OCI-LY3 (cell line): ENCODE measurements at regions not wholly inside any gene's neighbourhood (a gene's known extent, or its start where the extent isn't known, plus 50 kb on each side); places are given as distances from the start of the nearest gene placed in this dataset.
"Not testable (repeated sequence)": the region's sequence is repeated elsewhere in the genome, so short reads cannot be mapped to it uniquely, and the experiment has no call there.

Experiments used
- H2AFZ ChIP-seq: fragments of 200-600, 300-600 bp; shearing (Covaris generic); 2 replicates; pipeline ENCODE4 v1.6.0; 2014; ENCODE audit warnings: antibody characterized with exemption, low read depth, low read length
- H3K27ac ChIP-seq: fragments of 200-600, 300-600 bp; sonication (generic); 2 replicates; pipeline ENCODE4 v1.5.1; 2014; ENCODE audit warnings: mild to moderate bottlenecking, low read length, moderate library complexity, mixed read lengths
- H3K27me3 ChIP-seq: fragments of 200-600, 300-600 bp; sonication (generic); 2 replicates; pipeline ENCODE4 v1.6.1; 2014; ENCODE audit warnings: low read depth, low read length, mixed read lengths
- H3K36me3 ChIP-seq: fragments of 200-600, 300-600 bp; sonication (generic); replicated peaks from 2 replicates; pipeline ENCODE3; 2014; ENCODE audit warnings: low read depth, low read length, mixed read lengths
- H3K4me1 ChIP-seq: fragments of 300-600, 200-600 bp; sonication (generic); 2 replicates; pipeline ENCODE4 v1.6.1; 2014; ENCODE audit warnings: low read length, mixed read lengths
- H3K4me2 ChIP-seq: fragments of 200-600, 300-600 bp; sonication (generic); 2 replicates; pipeline ENCODE4 v1.6.1; 2014; ENCODE audit warnings: low read length, mixed read lengths
- H3K4me3 ChIP-seq: fragments of 300-600, 200-600 bp; sonication (generic); 2 replicates; pipeline ENCODE4 v1.5.1; 2014; ENCODE audit warnings: antibody characterized with exemption, mild to moderate bottlenecking, low read length, moderate library complexity
- H3K79me2 ChIP-seq: fragments of 300-600, 200-600 bp; shearing (Covaris generic); 2 replicates; pipeline ENCODE4 v1.6.1; 2014; ENCODE audit warnings: mild to moderate bottlenecking, low read length, mixed read lengths
- H3K9ac ChIP-seq: fragments of 300-600, 200-600 bp; shearing (Covaris generic); 2 replicates; pipeline ENCODE4 v1.6.0; 2014; ENCODE audit warnings: mild to moderate bottlenecking, low read length, moderate library complexity
- H3K9me3 ChIP-seq: fragments of 200-600, 300-600 bp; shearing (Covaris generic); 2 replicates; pipeline ENCODE4 v1.6.1; 2014; ENCODE audit warnings: low read length, mixed read lengths; ENCODE audit not compliant: insufficient read depth
- H4K20me1 ChIP-seq: fragments of 200-600, 300-600 bp; sonication (generic); 2 replicates; pipeline ENCODE4 v1.6.1; 2016; ENCODE audit warnings: low read length, mixed read lengths; ENCODE audit not compliant: insufficient read depth
- CTCF ChIP-seq: fragments of 200-600, 300-600 bp; sonication (generic); IDR thresholded peaks from 2 replicates; pipeline ENCODE4 v1.5.1; 2014; ENCODE audit warnings: antibody characterized with exemption, low read length, low read depth
- EZH2phosphoT487 ChIP-seq: fragments of 200-600 bp; shearing (Covaris generic); IDR thresholded peaks from 2 replicates; pipeline ENCODE4 v1.6.1; 2018; ENCODE audit warnings: antibody characterized with exemption, mixed run types, low read depth

- no peak overlapping the region for H3K4me2 ChIP-seq
These were observed 970.2 kb upstream of the COX7C start for GRCh38 chr5:85647349-85648127.

DNA sequence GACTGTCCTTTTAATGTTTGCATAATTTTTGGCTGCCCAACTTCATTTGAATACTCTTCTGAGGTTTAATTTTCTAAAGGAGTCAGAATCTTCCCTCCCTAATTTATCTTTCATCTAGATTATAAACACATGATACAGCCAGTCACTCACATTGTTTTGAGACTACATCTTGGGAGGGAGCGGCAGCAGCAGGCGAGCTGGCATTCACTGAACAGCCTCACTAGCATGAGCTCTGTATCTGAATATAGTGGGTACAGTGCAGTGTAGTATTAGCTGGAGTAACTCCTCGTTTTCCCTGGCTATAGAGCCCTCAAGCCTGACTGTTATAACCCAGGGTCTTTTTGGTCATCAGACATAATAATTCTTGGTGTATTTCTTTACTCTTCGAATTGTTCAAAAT, 969.2 kb upstream of the COX7C start:
- Histone ChIP-seq H3K9me3 (no peaks in the 10 kb centered on the region), H3K36me3 (no peaks in the 10 kb centered on the region), H3K27ac (no peak overlapping the region), H3K27me3 (no peaks in the 10 kb centered on the region), H3K79me2 (no peaks in the 10 kb centered on the region), H4K20me1 (no peaks in the 10 kb centered on the region), H3K4me3 (no peak overlapping the region), H2AFZ (no peak overlapping the region), H3K4me1 (no peaks in the 10 kb centered on the region), H3K4me2 (no peak overlapping the region), H3K9ac (no peak overlapping the region)
- TF ChIP-seq CTCF (no peak), EZH2phosphoT487 (no peak)

More at GRCh38 chr5:85647349-85648127, 970.2 kb upstream of the COX7C start:
- Histone ChIP-seq H3K79me2 (no peaks in the 10 kb centered on the region), H3K27me3 (no peaks in the 10 kb centered on the region), H3K27ac (no peak overlapping the region), H3K4me3 (no peak overlapping the region), H3K9ac (no peak overlapping the region), H3K4me1 (no peaks in the 10 kb centered on the region), H2AFZ (no peak overlapping the region), H3K9me3 (no peaks in the 10 kb centered on the region), H4K20me1 (no peaks in the 10 kb centered on the region), H3K36me3 (no peaks in the 10 kb centered on the region)
- TF ChIP-seq EZH2phosphoT487 = no peak
- no peak for TF ChIP-seq CTCF

DNA sequence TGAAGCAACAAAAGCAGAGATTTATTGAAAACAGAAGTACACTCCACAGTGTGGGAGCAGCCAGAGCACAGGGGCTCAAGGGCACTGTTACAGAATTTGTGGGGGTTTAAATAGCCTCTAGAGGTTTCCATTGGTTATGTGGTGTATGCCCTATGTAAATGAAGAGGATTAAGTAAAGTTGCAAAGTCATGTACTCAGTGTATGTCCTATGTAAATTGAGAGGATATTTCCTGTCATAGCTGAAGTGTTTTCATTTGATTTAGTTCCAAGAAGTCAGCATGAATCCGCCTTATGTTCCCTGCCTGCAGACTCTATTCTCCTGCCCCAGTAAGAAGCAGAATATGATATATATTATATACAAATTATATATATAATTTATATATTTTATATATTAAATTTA, 966.0 kb upstream of the COX7C start:
- H3K4me2 ChIP-seq = no peak overlapping the region

GRCh38 chr5:85654144-85654543, 963.6 kb upstream of the COX7C start:
- not testable (repeated sequence) for H3K9me3 ChIP-seq, H3K27ac ChIP-seq, H2AFZ ChIP-seq, H3K36me3 ChIP-seq, H3K9ac ChIP-seq, H3K4me1 ChIP-seq, H3K4me2 ChIP-seq, H3K27me3 ChIP-seq, H3K4me3 ChIP-seq, H3K79me2 ChIP-seq, H4K20me1 ChIP-seq

More for the DNA sequence above, 966.0 kb upstream of the COX7C start:
- Histone ChIP-seq H3K4me3 (no peak overlapping the region), H3K9me3 (no peaks in the 10 kb centered on the region), H3K27me3 (no peaks in the 10 kb centered on the region), H3K4me1 (no peaks in the 10 kb centered on the region), H3K27ac (no peak overlapping the region), H3K9ac (no peak overlapping the region), H3K79me2 (no peaks in the 10 kb centered on the region), H3K36me3 (no peaks in the 10 kb centered on the region), H4K20me1 (no peaks in the 10 kb centered on the region), H2AFZ (no peak overlapping the region)
- no peak for TF ChIP-seq CTCF
- TF ChIP-seq EZH2phosphoT487 = no peak
